Pons (tissue), 1 donor: ENCODE measurements at regions not wholly inside any gene's neighbourhood (a gene's known extent, or its start where the extent isn't known, plus 50 kb on each side); places are given as distances from the start of the nearest gene placed in this dataset.

ENCODE experiments used
- DNase-seq: peaks from one replicate; pipeline ENCODE4 v3.0.0-alpha.2; 2016; ENCODE audit warnings: low spot score

DNA sequence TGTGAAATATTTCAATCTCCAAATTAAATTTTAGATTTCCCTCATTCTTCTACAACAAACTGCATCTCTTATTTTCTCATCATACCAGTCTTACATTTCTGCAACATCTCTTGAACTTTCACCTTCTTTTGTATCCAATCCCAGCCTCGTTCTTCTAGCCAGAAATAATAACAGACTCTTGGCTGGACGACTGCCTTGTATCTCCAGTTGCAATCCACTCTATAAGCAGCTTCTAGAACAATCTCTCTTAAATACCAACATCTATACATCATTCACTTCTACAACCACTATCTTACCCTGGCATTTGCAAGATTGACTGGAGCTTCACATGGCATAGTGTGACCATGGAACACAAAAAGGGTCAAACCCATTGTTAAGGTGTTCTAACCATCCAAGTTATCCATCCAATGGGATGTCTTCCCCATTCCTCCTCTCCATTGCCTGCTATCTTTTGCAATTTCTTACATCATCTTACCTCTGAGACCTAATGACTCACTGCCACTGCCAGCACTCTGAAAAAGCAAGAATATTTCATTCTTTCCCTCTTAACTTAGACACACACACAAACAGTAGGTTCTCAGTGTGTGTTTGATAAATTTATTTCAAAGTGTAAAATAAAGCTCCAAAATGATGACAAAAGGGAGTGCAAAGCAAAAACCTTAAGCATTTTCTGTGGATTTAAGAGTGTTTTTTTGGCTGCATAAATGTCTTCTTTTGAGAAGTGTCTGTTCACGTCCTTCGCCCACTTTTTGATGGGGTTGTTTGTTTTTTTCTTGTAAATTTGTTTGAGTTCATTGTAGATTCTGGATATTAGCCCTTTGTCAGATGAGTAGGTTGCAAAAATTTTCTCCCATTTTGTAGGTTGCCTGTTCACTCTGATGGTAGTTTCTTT, 145.6 kb downstream of the METTL4 start:
- no peak for DNase-seq

DNA sequence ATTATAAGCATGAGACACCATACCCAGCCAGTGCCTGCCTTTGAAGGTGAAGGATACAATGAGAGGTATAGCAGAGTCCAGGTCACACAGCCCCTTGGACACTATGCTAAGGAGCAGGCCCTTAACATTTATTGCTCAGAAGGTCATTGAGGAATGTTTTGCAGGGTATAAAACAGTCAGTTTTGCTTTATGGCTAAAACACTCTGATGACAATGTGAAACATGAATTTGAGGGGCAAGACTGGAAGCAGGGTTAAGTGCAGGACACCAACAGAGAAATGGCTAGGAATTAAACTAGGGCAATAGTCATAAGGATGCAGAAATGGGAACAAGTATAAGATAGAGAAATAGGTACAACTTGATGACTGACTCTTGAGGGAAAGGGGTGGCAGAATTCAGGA, 141.1 kb downstream of the METTL4 start:
- no peak for DNase-seq

DNA sequence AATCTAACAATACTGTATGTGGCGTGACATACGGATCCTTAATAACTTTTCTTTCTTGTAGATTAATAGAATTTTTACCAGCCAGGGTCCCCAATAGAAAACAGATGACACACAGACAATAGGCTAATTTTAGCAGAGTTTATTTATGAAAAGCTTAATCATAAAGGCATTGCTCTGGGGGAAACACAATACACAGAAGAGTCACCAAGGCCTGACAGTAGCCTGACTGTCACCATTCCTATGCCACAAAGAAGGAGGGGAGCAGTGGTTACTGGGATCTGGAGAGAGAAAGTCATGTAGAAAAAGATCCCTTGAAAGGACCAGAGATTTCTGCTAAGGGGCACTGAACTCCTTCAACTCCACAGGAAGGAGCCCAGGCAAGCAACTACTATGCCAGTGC, 139.5 kb downstream of the METTL4 start:
- DNase-seq: no peak

DNA sequence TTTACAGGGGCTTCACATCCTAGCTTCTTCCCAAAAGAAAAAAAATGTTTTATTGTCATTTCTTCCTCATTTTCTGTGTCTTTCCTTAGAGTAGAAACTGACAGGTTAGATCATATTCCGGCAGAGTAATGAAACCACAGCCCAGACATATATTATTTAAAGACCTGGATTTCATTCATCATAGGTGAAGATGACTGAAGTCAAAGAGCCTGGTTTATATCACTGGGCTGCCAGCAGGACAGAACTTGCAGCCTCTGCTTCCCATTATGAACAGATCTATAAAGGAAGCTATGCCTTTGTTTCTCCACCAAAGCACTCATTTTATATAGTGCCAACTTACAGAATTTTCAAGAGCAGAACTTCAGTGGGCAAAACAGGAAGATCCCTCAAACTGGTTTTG, 137.9 kb downstream of the METTL4 start:
- DNase-seq: no peak

DNA sequence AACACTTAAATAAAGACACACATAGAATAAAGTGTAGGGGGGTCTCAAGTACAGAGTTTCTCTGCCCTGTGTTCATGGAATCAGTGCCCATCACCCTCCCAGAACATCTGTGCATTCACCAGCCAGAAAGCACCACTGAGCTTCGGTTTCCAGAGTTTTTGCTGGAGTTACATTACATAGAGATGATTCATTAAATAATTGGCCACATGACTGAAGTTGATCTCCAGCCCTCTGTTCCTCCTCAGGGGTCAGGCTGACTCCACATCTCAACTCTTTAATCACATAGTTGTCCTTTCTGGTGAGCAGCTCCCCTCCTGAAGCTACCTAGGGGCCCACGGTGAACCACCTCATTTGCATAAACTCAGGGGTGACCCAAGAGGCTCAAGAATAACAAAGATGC, 129.8 kb downstream of the METTL4 start:
- DNase-seq: no peak

DNA sequence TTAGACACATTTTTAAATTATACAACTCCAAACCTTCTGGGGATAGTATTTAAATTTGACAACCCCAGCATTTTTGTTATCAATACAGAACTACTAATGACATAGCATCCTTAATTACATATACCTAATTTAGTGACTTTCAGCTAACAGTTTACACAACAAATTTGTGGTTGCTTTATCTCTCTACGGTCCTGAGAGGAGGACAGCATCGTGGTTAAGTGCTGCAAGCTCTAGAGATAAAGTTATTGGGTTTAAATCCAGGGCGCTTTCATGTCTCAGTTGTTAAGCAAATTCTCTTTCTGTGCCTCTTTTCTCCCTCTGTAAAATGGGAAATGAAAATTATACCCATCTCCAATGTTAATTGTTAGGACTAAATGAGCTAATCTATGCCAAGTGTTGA, 129.3 kb downstream of the METTL4 start:
- no peak for DNase-seq

DNA sequence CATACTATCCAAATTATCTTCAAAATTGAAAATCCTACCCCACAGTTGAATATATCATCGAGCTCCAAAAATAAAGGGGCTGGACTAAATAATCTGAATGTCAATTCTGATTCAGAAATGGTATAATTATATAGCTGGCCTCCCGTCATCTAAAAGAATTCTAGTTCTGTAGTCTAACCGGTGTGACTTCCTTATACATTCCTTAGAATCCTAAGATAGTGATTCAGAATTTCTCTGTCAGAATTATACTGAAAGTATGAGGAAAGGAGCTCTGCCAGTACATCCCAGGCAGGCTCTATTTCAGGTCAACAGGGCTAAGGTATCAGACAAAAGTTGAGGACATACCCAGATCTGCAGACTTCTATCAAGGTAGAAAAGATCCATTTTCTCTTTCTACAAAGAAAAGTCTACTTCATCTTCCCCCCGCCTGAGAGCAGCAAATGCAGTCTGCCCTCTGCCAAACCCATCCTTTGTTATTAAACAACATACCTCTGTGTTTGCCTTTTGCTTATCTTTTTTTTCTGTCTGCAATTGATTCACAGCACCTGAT, 128.5 kb downstream of the METTL4 start:
- no peak for DNase-seq

DNA sequence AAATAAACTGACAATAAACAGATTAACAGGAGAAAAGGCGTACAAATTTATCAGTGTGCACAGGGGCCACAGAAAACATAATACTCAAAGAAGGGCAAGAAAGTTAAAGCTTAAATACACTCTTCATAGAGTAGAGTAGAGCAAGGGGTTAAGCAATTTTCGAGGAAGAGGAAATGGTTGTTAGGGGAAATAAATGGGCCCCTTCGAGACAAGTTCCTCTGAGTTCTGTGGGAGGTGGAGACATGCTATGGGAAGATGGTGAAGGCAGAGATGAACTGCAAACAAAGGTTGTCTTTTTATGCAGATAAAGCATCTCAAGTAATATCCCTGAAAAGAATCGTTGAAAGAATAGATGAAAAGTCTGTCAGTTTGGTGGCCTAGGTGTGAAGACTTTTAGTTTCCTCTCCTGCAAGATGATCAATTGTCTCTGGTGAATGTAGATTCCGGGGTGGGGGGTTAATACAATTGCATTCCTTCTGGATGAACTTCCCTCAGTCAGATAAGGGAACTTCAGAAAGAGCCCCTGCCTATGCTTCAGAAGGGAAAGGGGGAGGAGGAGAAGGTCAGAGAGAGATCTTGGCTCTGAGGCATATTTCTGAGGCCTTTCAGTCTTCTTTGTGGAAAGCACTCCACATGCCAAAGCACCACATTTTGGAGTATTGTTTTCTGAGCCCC, 127.0 kb downstream of the METTL4 start:
- no peak for DNase-seq

DNA sequence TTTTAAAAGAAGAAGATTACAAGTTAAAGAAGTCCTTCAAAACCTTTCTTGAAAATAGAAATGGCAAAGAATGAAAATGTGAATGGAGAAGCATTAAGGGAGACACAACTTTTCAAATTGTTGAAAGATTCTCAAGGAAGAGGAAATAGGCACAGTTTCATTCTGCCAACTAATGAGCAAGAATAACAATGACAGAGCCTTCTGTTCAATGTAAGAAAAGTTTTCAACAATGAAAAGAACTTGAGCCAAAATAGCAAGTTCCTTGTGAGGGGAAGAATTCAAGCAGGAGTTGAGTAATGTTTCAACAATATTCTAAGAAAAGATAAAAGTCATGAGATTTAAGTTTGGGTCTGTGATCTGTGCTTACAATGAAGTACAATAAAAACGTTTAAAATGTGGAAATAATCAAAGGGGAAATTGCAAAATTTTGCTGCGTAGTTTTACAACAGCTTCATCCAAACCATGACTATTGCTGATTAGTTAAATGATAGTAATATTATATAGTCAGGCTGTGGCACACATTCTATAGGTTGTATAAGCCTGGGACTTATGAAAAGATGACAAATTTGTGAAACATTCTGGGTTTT, 122.6 kb downstream of the METTL4 start:
- no peak for DNase-seq

DNA sequence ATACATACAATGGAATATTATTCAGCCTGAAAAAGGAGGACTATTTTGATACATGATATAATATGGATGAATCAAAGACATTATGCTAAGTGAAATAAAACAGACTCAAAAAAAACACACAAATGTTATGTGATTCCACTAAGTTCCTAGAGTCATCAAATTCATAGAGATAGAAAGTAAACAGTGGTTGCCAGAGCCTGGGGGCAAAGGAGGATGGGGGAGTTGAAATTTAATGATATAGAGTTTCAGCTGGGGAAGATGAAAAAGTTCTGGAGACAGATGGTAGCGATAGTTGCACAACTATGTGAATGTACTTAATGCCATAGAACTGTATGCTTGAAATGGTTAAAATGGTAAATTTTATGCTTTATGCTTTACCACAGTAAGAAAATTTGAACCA, 119.7 kb downstream of the METTL4 start:
- no peak for DNase-seq

DNA sequence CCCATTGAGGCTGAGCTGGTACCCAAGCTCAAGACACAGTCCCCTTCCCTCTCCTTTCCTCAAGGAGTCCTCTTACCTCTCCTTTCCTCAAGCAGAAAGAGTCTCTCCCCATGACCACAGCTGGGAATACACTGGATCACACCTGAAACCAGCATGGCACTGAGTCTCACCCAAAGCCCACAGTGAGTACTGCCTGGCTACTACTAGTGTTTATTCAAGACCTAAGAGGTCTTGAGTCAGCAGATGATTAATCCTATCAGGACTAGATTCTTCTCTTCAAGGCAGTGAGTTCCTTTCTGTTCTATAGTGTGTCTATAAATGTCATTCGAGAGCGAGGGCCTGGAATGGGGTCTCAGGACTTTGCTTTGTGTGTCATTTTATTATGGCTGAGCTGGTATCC, 111.4 kb downstream of the METTL4 start:
- no peak for DNase-seq

DNA sequence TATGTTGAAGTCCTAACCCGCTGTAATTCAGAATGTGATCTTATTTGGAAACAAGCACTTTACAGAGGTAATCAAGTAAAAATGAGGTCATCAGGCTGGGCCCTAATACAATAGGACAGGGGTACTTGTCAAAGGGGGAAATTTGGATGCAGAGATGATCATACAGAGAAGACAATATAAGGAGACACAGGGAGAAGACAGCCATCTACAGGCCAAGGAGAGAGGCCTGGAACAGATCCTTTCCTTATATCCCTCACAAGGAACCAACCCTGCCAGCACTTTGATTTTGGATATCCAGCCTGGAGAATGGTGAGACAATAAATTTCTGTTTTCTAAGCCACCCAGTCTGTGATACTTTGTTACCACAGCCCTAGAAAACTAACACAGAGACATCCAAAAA, 104.3 kb downstream of the METTL4 start:
- no peak for DNase-seq

DNA sequence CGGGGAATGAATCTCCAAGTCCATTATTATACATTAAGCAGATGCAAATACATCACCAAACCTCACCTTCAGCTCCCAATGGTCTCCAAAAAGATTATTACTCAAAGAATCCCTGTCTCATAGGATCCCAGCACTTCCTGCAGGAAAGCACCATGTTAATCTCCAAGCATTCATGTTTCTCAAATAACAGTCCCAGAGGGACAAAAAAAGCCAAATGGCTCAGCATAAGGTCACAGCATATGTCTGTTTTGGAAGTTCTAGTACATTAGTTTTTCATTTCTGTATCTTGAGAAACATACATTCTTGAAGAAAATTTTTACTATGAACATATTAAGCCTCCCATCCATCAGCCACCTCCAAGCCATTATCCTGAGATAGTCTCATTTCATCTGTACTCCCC, 103.3 kb downstream of the METTL4 start:
- DNase-seq: no peak

DNA sequence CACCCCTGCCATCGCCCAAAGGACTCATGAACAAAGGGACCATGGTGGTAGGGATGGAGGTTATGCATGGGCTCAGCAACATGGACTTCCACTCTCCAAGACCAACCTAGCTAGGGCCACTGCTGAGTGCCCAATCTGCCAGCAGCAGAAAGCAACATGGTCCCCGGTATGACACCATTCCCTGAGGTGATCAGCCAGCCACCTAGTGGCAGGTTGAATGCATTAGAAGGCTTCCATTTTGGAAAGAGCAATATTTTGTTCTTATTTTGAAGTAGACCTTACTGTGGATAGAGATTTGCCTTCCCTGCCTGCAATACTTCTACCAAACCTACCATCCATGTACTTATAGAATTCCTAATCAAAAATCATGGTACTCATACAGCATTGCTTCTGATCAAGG, 99.8 kb downstream of the METTL4 start:
- DNase-seq: no peak

DNA sequence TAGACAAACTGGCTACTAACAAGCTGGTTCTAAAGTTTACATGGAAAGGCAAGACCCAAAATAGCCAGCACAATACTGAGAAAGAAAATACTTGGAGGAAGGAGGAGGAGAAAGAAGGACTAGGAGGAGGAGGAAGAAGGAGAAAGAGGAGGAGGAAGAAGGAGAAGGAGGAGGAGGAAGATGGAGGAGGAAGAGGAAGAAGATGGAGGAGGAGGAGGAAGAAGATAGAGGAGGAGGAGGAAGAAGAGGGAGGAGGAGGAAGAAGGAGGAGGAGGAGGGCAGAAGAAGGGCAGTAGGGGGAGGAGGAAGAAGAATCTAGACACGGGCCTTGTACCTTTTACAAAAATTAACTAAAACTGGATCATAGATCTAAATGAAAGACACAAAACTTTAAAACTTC, 92.6 kb downstream of the METTL4 start:
- no peak for DNase-seq

DNA sequence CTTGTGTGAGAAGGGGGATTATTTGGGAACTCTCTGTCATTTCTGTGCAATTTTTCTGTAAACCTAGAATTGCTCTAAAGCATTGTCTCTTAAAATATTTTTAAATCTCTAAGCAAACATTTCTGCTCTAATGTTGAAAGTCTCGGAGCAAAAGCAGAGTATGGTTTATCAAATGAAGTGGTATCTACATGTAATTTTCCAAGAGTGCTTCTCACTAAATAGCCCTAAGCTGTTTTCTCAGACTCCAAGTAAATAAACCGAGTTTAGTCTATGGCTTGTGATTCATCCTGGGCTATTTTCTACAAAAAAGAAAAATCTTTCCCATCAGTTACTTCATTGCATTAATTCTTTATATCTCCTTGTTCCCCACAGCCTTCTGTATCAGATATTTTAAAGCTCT, 90.8 kb downstream of the METTL4 start:
- no peak for DNase-seq

DNA sequence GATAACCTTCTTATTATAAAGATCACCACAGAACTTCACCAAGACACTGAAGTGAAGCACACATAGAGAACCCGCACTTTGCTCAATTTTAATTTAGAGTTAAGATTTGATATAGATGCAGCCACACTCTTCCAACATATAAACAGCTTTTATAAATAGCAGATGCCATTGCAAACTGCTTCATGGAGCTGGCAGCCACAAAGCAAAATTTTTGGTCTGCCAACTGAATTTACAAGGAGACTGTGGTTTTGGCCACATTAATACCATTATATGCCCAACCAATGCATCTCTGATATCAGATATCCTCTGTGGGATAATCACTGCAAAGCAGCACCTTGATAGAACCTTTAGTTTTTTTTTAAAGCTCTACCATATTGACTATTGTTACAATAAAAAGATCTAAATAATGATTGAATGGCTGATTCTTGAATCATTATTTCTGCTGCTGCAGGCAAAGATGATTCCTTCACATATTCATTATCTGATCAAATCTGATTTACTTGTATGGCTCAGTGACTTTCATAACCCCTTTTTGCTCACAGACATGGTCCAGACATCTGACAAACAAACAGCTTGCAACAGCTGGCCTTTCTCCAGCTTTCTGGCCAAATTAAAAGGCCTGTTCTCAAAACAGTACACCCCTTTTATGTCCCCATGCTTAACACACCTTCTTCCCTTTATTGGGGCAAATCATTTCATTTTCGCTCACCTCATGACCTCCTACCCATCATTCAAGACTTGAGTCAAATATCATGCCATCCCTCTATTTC, 88.4 kb downstream of the METTL4 start:
- no peak for DNase-seq

DNA sequence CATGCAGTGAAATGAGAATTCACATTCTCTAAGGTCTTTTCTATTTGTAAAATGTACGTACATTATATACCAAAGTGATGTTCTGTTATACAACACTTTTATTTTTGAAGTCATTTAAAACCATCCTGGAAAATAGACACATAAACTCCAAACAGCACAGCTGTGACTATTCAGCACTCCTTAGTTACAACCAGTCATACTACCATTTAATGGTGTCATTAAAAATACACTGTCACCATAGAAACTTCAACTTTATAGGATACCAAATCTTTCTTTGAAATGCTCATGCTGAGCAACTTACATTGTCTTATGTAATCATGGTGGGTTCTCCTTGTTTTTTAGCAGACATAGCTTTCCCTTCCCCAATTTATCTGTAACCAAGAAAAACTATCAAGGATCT, 85.3 kb downstream of the METTL4 start:
- DNase-seq: no peak

DNA sequence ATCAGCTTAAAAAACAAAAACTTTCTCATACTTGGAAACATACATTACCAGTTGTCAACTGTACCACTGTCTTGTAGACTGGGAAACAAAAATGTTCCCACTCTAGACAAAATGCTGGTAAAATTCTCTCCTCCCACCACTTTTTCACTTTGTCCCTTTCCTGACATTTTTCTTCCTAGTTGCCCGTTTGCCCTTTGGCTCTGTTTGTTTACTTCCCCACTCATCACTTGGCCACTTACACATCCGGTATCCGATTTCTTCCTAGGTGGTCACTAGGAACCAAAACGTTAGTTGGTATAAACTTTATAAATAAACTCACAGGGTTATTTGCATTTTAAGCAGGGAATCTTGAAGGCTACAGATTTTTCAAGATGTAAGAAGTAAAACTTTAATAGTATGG, 84.9 kb downstream of the METTL4 start:
- DNase-seq: no peak
